22Rv1 (cell line): ENCODE measurements at regions not wholly inside any gene's neighbourhood (a gene's known extent, or its start where the extent isn't known, plus 50 kb on each side); places are given as distances from the start of the nearest gene placed in this dataset.

Experiments
- ZFX ChIP-seq: fragments of 450-650 bp; IDR thresholded peaks from 2 replicates; pipeline ENCODE4 v1.6.1; 2017; ENCODE audit warnings: antibody characterized with exemption, borderline replicate concordance
- TF ChIP-seq, protein P1 (sequence below): fragments of 450-650 bp; IDR thresholded peaks from 2 replicates; pipeline ENCODE4 v1.5.1; 2017; ENCODE audit warnings: mild to moderate bottlenecking

DNA sequence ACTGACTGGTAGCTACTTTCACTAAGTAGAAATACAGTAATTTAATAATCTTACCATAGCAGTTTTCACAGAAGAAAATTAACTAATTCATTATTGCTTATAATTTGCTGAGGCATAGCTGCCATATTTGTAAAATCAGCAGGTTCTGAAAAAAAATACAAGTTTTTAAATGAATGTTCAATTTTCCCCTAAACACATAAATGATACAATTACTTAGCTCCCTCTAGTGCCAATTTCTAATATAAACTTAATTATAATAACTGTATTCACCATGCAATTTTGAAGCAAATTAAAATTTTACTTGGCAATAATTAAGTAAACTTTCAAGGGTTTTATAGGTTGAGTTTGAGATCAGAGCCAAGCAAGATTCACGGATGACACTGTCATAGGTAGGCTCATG is 1321.6 kb upstream of the ACVR2A start:
- TF ChIP-seq, protein P1, sequence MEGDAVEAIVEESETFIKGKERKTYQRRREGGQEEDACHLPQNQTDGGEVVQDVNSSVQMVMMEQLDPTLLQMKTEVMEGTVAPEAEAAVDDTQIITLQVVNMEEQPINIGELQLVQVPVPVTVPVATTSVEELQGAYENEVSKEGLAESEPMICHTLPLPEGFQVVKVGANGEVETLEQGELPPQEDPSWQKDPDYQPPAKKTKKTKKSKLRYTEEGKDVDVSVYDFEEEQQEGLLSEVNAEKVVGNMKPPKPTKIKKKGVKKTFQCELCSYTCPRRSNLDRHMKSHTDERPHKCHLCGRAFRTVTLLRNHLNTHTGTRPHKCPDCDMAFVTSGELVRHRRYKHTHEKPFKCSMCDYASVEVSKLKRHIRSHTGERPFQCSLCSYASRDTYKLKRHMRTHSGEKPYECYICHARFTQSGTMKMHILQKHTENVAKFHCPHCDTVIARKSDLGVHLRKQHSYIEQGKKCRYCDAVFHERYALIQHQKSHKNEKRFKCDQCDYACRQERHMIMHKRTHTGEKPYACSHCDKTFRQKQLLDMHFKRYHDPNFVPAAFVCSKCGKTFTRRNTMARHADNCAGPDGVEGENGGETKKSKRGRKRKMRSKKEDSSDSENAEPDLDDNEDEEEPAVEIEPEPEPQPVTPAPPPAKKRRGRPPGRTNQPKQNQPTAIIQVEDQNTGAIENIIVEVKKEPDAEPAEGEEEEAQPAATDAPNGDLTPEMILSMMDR, result peak; percentile 36
- TF ChIP-seq ZFX, result no peak
